Natural killer cell treated with Interleukin-12 subunit alpha and Interleukin-12 subunit beta and Interleukin-15 and Interleukin-18, amount 100 ng/mL, for 72 hours (primary cell): ENCODE measurements at regions not wholly inside any gene's neighbourhood (a gene's known extent, or its start where the extent isn't known, plus 50 kb on each side); places are given as distances from the start of the nearest gene placed in this dataset.

Source experiments
- ATAC-seq, 2 donors: fragments of 150-1000 bp; cut with Tn5 transposase in 1 of 2; sonication (Bioruptor Pico), chemical (Tn5 transposase) in 1 of 2; 2 replicates each; pipeline ENCODE4 v1.10.0; 2021
- DNase-seq: peaks from one replicate; pipeline ENCODE4 v3.0.0; 2022; ENCODE audit warnings: low spot score
- H3K27ac Mint-ChIP-seq, 2 donors: 1 replicate in 1 of 2; 2 replicates in 1 of 2; pipeline ENCODE4 v1.8.0; 2022; ENCODE audit warnings: mixed read lengths in 2 of 2, mild to moderate bottlenecking in 1 of 2, moderate library complexity in 1 of 2
- H3K27me3 Mint-ChIP-seq, 2 donors: 1 replicate in 1 of 2; 2 replicates in 1 of 2; pipeline ENCODE4 v1.8.0; 2022; ENCODE audit warnings: mixed read lengths in 2 of 2
- H3K36me3 Mint-ChIP-seq: one replicate; pipeline ENCODE4 v1.8.0; 2022; ENCODE audit warnings: mixed read lengths
- H3K4me1 Mint-ChIP-seq, 2 donors: 1 replicate in 1 of 2; 2 replicates in 1 of 2; pipeline ENCODE4 v1.8.0; 2022; ENCODE audit warnings: low read depth in 2 of 2, mixed read lengths in 2 of 2, mild to moderate bottlenecking in 1 of 2
- H3K4me3 Mint-ChIP-seq: one replicate; pipeline ENCODE4 v1.8.0; 2022; ENCODE audit warnings: mixed read lengths
- H3K9me3 Mint-ChIP-seq: 2 replicates; pipeline ENCODE4 v1.8.0; 2022; ENCODE audit warnings: mixed read lengths

- no peaks in the 10 kb centered on the region for H3K9me3 Mint-ChIP-seq
- ATAC-seq (no peak), DNase-seq (no peak)
- H3K27me3 Mint-ChIP-seq = peaks cover 15 to 35% of the 10 kb centered on the region in 2 donors
- H3K4me1 Mint-ChIP-seq = no peaks in the 10 kb centered on the region
- H3K4me3 Mint-ChIP-seq = no peak overlapping the region
- H3K27ac Mint-ChIP-seq = no peak overlapping the region
- no peaks in the 10 kb centered on the region for H3K36me3 Mint-ChIP-seq
Measured at GRCh38 chr5:171509467-171509866, 90.0 kb downstream of the FGF18 start.

GRCh38 chr5:171512397-171512796 lies 93.0 kb downstream of the FGF18 start:
- ATAC-seq (no peak), DNase-seq (no peak)
- Mint-ChIP-seq H3K4me1 (no peaks in the 10 kb centered on the region), H3K27me3 (peaks cover 15 to 33% of the 10 kb centered on the region in 2 donors), H3K36me3 (no peaks in the 10 kb centered on the region), H3K27ac (no peak overlapping the region), H3K4me3 (no peak overlapping the region), H3K9me3 (no peaks in the 10 kb centered on the region)

DNA sequence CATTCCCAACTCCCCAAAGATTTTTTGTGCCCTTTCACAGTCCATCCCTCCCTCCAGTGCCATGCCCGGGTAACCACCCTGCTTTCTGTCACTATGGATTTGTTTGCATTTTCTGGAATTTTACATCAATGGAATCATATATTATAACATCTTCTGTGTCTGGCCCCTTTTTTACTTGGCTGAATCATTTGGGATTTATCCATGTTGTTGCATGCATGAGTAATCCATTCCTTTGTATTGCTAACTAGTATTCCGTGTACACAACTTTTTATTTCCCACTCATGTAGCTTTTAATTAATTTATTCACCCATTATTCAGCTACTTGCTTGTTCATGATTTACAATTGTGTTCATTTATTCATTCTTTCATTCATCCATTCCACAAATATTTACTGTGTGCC lies 94.1 kb downstream of the FGF18 start:
- H3K27me3 Mint-ChIP-seq = peaks cover 18 to 45% of the 10 kb centered on the region in 2 donors
- H3K9me3 Mint-ChIP-seq = no peaks in the 10 kb centered on the region
- H3K27ac Mint-ChIP-seq = no peak overlapping the region
- no peaks in the 10 kb centered on the region for H3K36me3 Mint-ChIP-seq
- no peak overlapping the region for H3K4me3 Mint-ChIP-seq
- ATAC-seq (no peak), DNase-seq (no peak)
- no peaks in the 10 kb centered on the region for H3K4me1 Mint-ChIP-seq

DNA sequence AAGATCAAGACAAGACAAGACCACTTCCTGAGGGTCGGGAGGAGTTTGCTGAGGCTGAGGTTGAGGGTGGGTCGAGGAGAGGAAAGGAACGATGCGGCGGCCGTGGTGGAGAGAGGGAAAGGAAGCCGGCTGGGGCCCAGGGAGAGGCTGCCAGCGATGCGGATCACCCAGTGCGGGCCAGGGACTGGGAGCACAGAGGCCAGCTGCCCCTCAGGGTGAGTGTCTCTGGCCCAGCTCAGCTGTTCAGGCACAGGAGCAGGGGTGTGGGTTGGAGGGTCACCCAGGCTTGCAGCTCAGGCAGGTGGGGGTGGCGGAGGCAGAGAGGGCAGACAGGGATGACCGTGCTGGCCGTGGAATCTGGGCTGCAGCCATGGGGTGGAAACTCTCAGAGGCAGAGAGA lies 99.5 kb downstream of the FGF18 start:
- H3K27ac Mint-ChIP-seq = no peak overlapping the region
- DNase-seq (no peak), ATAC-seq (no peak)
- H3K36me3 Mint-ChIP-seq = no peaks in the 10 kb centered on the region
- no peaks in the 10 kb centered on the region for H3K9me3 Mint-ChIP-seq
- no peak overlapping the region for H3K4me3 Mint-ChIP-seq
- H3K27me3 Mint-ChIP-seq = peaks cover 10 to 28% of the 10 kb centered on the region in 2 donors
- no peaks in the 10 kb centered on the region for H3K4me1 Mint-ChIP-seq

DNA sequence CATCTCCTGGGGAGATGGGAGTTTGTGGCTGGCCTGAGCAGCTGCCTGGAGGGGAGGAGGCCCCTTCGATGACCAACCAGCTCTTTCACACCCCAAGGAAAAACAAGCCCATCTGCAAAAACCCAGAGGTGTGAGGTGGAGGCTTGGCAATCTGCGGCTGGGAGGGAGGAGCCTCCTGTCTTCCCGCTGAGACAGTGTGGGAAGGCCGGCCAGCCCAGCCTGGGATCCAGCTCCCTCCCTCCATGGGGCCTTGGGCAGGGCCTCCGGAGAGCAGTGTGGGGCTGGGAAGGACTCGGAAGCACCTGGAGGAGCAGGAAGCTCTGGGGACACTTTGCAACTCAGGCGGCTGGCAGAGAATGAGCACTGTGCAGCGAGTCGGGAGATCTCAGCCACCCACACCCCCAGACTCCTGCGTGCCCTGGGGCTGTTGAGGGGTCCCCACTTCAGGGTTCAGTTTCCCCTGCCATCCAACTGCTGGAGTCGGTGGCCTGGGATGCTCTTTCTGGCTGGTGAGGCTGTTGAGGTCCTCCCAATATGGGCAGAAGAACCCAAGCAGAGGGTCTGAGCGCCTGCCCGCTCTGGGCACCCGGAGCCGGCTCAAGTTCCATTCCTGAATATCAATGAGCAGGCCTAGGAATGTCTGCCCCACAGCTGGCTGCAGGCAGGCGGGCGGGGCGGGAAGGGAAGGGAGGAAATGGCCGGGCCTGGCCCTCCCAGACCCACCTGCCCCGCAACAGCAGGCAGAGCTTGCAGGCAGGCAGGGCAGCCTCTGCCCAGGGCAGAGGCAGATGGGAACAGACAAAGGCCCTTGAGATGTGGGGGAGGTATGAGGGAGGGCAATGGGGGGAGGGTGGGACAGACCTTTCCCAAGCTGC lies 101.1 kb downstream of the FGF18 start:
- peaks cover 11 to 23% of the 10 kb centered on the region in 2 donors for H3K27me3 Mint-ChIP-seq
- H3K4me3 Mint-ChIP-seq = no peak overlapping the region
- ATAC-seq = peak in 1 of 2 donors; percentile 1

GRCh38 chr5:171521219-171521633 lies 101.8 kb downstream of the FGF18 start:
- no peak for DNase-seq

More for the DNA sequence above, 101.1 kb downstream of the FGF18 start:
- Mint-ChIP-seq H3K27ac (no peak overlapping the region), H3K36me3 (no peaks in the 10 kb centered on the region), H3K4me1 (no peaks in the 10 kb centered on the region), H3K9me3 (no peaks in the 10 kb centered on the region)
- DNase-seq = no peak

GRCh38 chr5:171521679-171522078 lies 102.2 kb downstream of the FGF18 start:
- no peak overlapping the region for H3K4me3 Mint-ChIP-seq
- H3K36me3 Mint-ChIP-seq = no peaks in the 10 kb centered on the region
- H3K9me3 Mint-ChIP-seq = no peaks in the 10 kb centered on the region

More at GRCh38 chr5:171521219-171521633, 101.8 kb downstream of the FGF18 start:
- Mint-ChIP-seq H3K4me3 (no peak overlapping the region), H3K4me1 (no peaks in the 10 kb centered on the region), H3K9me3 (no peaks in the 10 kb centered on the region), H3K27ac (no peak overlapping the region), H3K36me3 (no peaks in the 10 kb centered on the region), H3K27me3 (peaks cover 11 to 23% of the 10 kb centered on the region in 2 donors)
- no peak for ATAC-seq

DNA sequence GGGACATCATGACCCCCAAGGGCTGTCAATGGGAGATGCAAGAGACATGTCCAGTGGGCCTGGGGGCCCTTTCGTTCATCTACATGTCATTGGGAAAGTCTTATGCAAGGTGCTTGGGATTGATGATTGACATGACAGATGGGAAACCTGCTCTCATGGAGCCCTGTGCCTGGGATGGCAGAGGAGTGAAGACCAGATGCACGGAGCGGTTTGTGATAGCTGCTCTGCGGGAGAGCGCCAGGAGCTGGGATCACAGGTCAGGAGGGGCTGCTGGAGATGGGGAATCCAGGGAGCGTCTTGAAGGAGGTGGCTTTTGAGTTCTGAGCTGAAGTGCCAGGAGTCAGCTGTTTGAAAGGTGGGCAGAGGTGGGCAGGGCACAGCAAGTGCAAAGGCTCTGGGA lies 104.3 kb downstream of the FGF18 start:
- DNase-seq (no peak), ATAC-seq (no peak)
- Mint-ChIP-seq H3K27me3 (peaks cover 8 to 9% of the 10 kb centered on the region in 2 donors), H3K27ac (no peak overlapping the region), H3K4me1 (no peaks in the 10 kb centered on the region), H3K9me3 (no peaks in the 10 kb centered on the region), H3K4me3 (no peak overlapping the region), H3K36me3 (no peaks in the 10 kb centered on the region)

More at GRCh38 chr5:171521679-171522078, 102.2 kb downstream of the FGF18 start:
- no peaks in the 10 kb centered on the region for H3K4me1 Mint-ChIP-seq
- H3K27me3 Mint-ChIP-seq = peaks cover 11 to 23% of the 10 kb centered on the region in 2 donors
- no peak overlapping the region for H3K27ac Mint-ChIP-seq
- no peak for DNase-seq
- ATAC-seq = no peak

GRCh38 chr5:171524466-171524865 lies 105.0 kb downstream of the FGF18 start:
- Mint-ChIP-seq H3K4me3 (no peak overlapping the region), H3K36me3 (no peaks in the 10 kb centered on the region), H3K4me1 (no peaks in the 10 kb centered on the region), H3K27ac (no peak overlapping the region), H3K9me3 (no peaks in the 10 kb centered on the region), H3K27me3 (peaks cover 8 to 9% of the 10 kb centered on the region in 2 donors)
- no peak for DNase-seq
- ATAC-seq = no peak

- Mint-ChIP-seq H3K4me1 (no peaks in the 10 kb centered on the region), H3K36me3 (no peaks in the 10 kb centered on the region), H3K27me3 (peaks cover 8 to 9% of the 10 kb centered on the region in 2 donors), H3K9me3 (no peaks in the 10 kb centered on the region), H3K27ac (no peak overlapping the region), H3K4me3 (no peak overlapping the region)
- DNase-seq = no peak
- ATAC-seq = no peak
Measured at GRCh38 chr5:171525085-171525484, 105.6 kb downstream of the FGF18 start.

GRCh38 chr5:171528036-171528435 lies 108.6 kb downstream of the FGF18 start:
- peaks cover 8 to 20% of the 10 kb centered on the region in 2 donors for H3K27me3 Mint-ChIP-seq
- no peak overlapping the region for H3K4me3 Mint-ChIP-seq
- ATAC-seq (no peak), DNase-seq (no peak)
- H3K9me3 Mint-ChIP-seq = no peaks in the 10 kb centered on the region
- no peaks in the 10 kb centered on the region for H3K4me1 Mint-ChIP-seq
- no peak overlapping the region for H3K27ac Mint-ChIP-seq
- no peaks in the 10 kb centered on the region for H3K36me3 Mint-ChIP-seq

DNA sequence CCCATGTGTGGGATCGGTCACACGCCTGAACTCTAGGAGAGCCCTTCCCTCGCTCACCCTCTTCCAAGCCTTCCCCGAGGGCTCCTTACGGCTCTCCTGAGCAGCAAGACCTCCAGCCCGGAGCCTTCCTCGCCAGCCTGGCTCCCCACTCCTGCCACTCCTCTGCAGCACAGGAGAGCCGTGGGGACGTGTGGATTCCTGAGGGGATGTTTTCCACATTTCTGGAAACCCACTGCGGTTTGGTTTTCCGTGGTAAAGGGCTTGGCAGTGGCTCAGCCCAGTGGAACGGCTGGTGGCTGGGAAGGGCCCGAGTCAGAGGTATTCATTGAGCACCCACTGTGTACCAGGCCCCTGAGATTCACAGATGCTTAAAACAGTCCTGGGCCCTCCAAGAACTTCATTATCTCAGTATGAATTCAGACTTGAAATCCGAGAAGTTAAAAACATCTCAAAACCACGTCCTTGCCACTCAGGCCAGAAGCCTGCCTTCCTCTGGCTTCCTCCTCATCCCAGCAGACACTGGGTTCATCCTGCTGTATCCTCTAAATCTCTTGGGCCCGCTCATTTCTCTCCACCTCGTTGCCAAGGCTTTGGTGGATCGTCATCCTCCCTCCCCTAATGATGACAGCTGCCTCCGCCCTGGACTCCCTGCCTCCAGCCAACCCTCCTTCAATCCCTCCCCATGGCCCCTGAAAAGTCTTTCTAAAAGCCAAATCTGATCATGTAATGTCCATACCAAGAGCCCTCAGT lies 109.6 kb downstream of the FGF18 start:
- Mint-ChIP-seq H3K36me3 (no peaks in the 10 kb centered on the region), H3K4me3 (no peak overlapping the region), H3K4me1 (no peaks in the 10 kb centered on the region), H3K9me3 (no peaks in the 10 kb centered on the region), H3K27me3 (peaks cover 11 to 24% of the 10 kb centered on the region in 2 donors), H3K27ac (no peak overlapping the region)
- DNase-seq (no peak), ATAC-seq (no peak)

DNA sequence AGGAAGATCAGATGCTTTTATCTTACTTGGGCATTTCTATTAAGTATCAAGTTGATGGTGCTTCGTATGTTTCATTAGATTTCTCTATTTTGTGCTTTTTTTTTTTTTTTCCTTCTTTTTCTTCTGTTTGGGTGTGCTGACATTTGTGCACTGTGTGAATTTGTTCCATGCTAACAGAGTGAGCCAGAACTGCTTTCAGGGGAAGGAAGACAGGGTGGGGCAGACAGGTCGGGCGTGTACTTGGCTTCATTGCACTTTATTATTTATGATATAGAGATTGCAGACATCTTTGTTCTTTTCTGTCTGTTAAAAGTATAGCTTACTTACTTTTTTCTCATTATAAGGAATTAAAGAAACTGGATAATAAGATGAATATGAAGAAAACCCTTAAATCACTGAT lies 112.2 kb downstream of the FGF18 start:
- no peak for ATAC-seq
- no peaks in the 10 kb centered on the region for H3K36me3 Mint-ChIP-seq
- no peak for DNase-seq

DNA sequence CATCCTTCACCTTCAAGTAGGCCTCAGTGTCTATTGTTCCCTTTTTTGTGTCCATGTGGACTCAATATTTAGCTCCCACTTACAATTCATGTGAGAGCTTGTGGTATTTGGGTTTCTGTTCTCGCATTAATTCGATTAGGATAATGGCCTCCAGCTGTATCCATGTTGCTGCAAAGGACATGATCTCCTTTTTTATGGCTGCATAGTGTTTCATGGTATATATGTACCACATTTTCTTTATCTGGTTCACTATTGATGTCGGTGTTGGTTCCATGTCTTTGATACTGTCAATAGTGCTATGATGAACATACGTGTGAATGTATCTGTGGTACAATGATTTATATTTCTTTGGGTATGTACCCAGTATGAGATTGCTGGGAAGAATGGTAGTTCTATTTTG lies 113.7 kb downstream of the FGF18 start:
- DNase-seq (no peak), ATAC-seq (no peak)
- Mint-ChIP-seq H3K9me3 (no peaks in the 10 kb centered on the region), H3K4me1 (no peaks in the 10 kb centered on the region), H3K27ac (no peak overlapping the region), H3K4me3 (no peak overlapping the region), H3K36me3 (no peaks in the 10 kb centered on the region), H3K27me3 (peaks cover 21 to 49% of the 10 kb centered on the region in 2 donors)

More for the DNA sequence above, 112.2 kb downstream of the FGF18 start:
- H3K27ac Mint-ChIP-seq = no peak overlapping the region
- H3K4me1 Mint-ChIP-seq = no peaks in the 10 kb centered on the region
- peaks cover 21 to 47% of the 10 kb centered on the region in 2 donors for H3K27me3 Mint-ChIP-seq
- no peaks in the 10 kb centered on the region for H3K9me3 Mint-ChIP-seq
- H3K4me3 Mint-ChIP-seq = no peak overlapping the region
